DOHH2 (cell line): ENCODE measurements at regions not wholly inside any gene's neighbourhood (a gene's known extent, or its start where the extent isn't known, plus 50 kb on each side); places are given as distances from the start of the nearest gene placed in this dataset.

ENCODE experiments used
- H3F3A ChIP-seq: fragments of 200-600 bp; sonication (generic), shearing (Covaris generic); 2 replicates; pipeline ENCODE4 v1.6.0; 2016; ENCODE audit warnings: antibody characterized with exemption, mild to moderate bottlenecking; ENCODE audit not compliant: control insufficient read depth, insufficient read depth
- H3K27ac ChIP-seq: fragments of 200-600 bp; sonication (generic); 2 replicates; pipeline ENCODE4 v1.5.1; 2014; ENCODE audit warnings: low read depth, mild to moderate bottlenecking, low read length, moderate library complexity
- H3K27me3 ChIP-seq: fragments of 200-600 bp; sonication (generic); 2 replicates; pipeline ENCODE4 v1.6.1; 2014; ENCODE audit warnings: mild to moderate bottlenecking, low read length, mixed read lengths; ENCODE audit not compliant: control insufficient read depth
- H3K36me3 ChIP-seq: fragments of 200-600 bp; sonication (generic); 2 replicates; pipeline ENCODE4 v1.6.1; 2014; ENCODE audit warnings: mild to moderate bottlenecking, low read length, moderate library complexity, mixed read lengths; ENCODE audit not compliant: control insufficient read depth
- H3K4me1 ChIP-seq: fragments of 200-600 bp; sonication (generic); 2 replicates; pipeline ENCODE4 v1.6.1; 2014; ENCODE audit warnings: mild to moderate bottlenecking, low read length, mixed read lengths; ENCODE audit not compliant: control insufficient read depth
- H3K4me2 ChIP-seq: fragments of 200-600 bp; sonication (generic); 2 replicates; pipeline ENCODE4 v1.6.0; 2014; ENCODE audit warnings: mild to moderate bottlenecking, low read length, moderate library complexity
- H3K4me3 ChIP-seq: fragments of 200-600 bp; sonication (generic); 2 replicates; pipeline ENCODE4 v1.5.1; 2014; ENCODE audit warnings: mild to moderate bottlenecking, low read length, mixed read lengths
- H3K79me2 ChIP-seq: fragments of 200-600 bp; sonication (generic); 2 replicates; pipeline ENCODE4 v1.6.1; 2014; ENCODE audit warnings: mild to moderate bottlenecking, low read length, mixed read lengths; ENCODE audit not compliant: control insufficient read depth
- H3K9me2 ChIP-seq: fragments of 200-600 bp; sonication (generic); replicated peaks from 2 replicates; pipeline ENCODE4 v1.6.1; 2014; ENCODE audit warnings: mild to moderate bottlenecking, low read length, mixed read lengths; ENCODE audit not compliant: control insufficient read depth
- H3K9me3 ChIP-seq: fragments of 200-600 bp; sonication (generic); 2 replicates; pipeline ENCODE4 v1.6.1; 2014; ENCODE audit warnings: antibody characterized with exemption, low read length, mixed read lengths; ENCODE audit not compliant: control insufficient read depth, insufficient read depth
- H4K20me1 ChIP-seq: fragments of 200-600 bp; sonication (generic); 2 replicates; pipeline ENCODE4 v1.6.0; 2014; ENCODE audit warnings: low read depth, mild to moderate bottlenecking, antibody characterized with exemption, low read length, moderate library complexity; ENCODE audit not compliant: control insufficient read depth, insufficient read depth
- CTCF ChIP-seq: fragments of 200-600 bp; sonication (generic); IDR thresholded peaks from one replicate; pipeline ENCODE4 v1.5.1; 2014; ENCODE audit warnings: antibody characterized with exemption, mild to moderate bottlenecking, low read depth, low read length; ENCODE audit not compliant: poor library complexity, severe bottlenecking
- EZH2phosphoT487 ChIP-seq: fragments of 200-600 bp; sonication (generic); IDR thresholded peaks from 2 replicates; pipeline ENCODE4 v1.6.1; 2017; ENCODE audit warnings: borderline replicate concordance, mild to moderate bottlenecking, antibody characterized with exemption, low read length, moderate library complexity, mixed read lengths

GRCh38 chr3:35417080-35417479 lies 222.2 kb upstream of the ARPP21 start:
- no peaks in the 10 kb centered on the region for H3K4me1 ChIP-seq
- H3K27ac ChIP-seq: no peak overlapping the region
- H3K4me2 ChIP-seq: no peak overlapping the region
- no peaks in the 10 kb centered on the region for H3K27me3 ChIP-seq
- TF ChIP-seq CTCF (no peak), EZH2phosphoT487 (no peak)
- H3K36me3 ChIP-seq: no peaks in the 10 kb centered on the region
- no peak overlapping the region for H3K4me3 ChIP-seq
- H3K9me2 ChIP-seq: no peaks in the 10 kb centered on the region
- no peaks in the 10 kb centered on the region for H4K20me1 ChIP-seq
- H3K79me2 ChIP-seq: no peaks in the 10 kb centered on the region
- no peaks in the 10 kb centered on the region for H3K9me3 ChIP-seq
- H3F3A ChIP-seq: no peaks in the 10 kb centered on the region

- Histone ChIP-seq H3F3A (no peaks in the 10 kb centered on the region), H3K27ac (no peak overlapping the region), H3K79me2 (no peaks in the 10 kb centered on the region), H4K20me1 (no peaks in the 10 kb centered on the region), H3K9me2 (no peaks in the 10 kb centered on the region), H3K36me3 (no peaks in the 10 kb centered on the region), H3K4me3 (no peak overlapping the region), H3K27me3 (no peaks in the 10 kb centered on the region), H3K4me2 (no peak overlapping the region), H3K9me3 (no peaks in the 10 kb centered on the region), H3K4me1 (no peaks in the 10 kb centered on the region)
- TF ChIP-seq EZH2phosphoT487 (no peak), CTCF (no peak)
Observed at GRCh38 chr3:35422101-35422500, 217.2 kb upstream of the ARPP21 start.

- no peaks in the 10 kb centered on the region for H3K79me2 ChIP-seq
- H3K9me2 ChIP-seq: no peaks in the 10 kb centered on the region
- H3K36me3 ChIP-seq: no peaks in the 10 kb centered on the region
- H3K4me2 ChIP-seq: no peak overlapping the region
- no peaks in the 10 kb centered on the region for H3K9me3 ChIP-seq
- TF ChIP-seq EZH2phosphoT487: no peak
- no peaks in the 10 kb centered on the region for H4K20me1 ChIP-seq
- H3K4me1 ChIP-seq: no peaks in the 10 kb centered on the region
- H3K4me3 ChIP-seq: no peak overlapping the region
- no peaks in the 10 kb centered on the region for H3F3A ChIP-seq
- H3K27ac ChIP-seq: no peak overlapping the region
- no peaks in the 10 kb centered on the region for H3K27me3 ChIP-seq
Observed at GRCh38 chr3:35422836-35423601, 216.3 kb upstream of the ARPP21 start.

GRCh38 chr3:35426366-35426958 lies 212.9 kb upstream of the ARPP21 start:
- H3K4me2 ChIP-seq: no peak overlapping the region
- no peaks in the 10 kb centered on the region for H4K20me1 ChIP-seq
- no peak overlapping the region for H3K4me3 ChIP-seq
- no peaks in the 10 kb centered on the region for H3K9me2 ChIP-seq
- H3F3A ChIP-seq: no peaks in the 10 kb centered on the region
- H3K9me3 ChIP-seq: no peaks in the 10 kb centered on the region
- no peaks in the 10 kb centered on the region for H3K79me2 ChIP-seq
- H3K4me1 ChIP-seq: no peaks in the 10 kb centered on the region
- H3K36me3 ChIP-seq: no peaks in the 10 kb centered on the region
- no peak overlapping the region for H3K27ac ChIP-seq
- TF ChIP-seq EZH2phosphoT487 (no peak), CTCF (no peak)
- H3K27me3 ChIP-seq: no peaks in the 10 kb centered on the region
